Astrocyte of the spinal cord (primary cell): ENCODE measurements at regions not wholly inside any gene's neighbourhood (a gene's known extent, or its start where the extent isn't known, plus 50 kb on each side); places are given as distances from the start of the nearest gene placed in this dataset.

Experiments
- DNase-seq: peaks from one replicate; pipeline ENCODE4 v3.0.0; 2011; ENCODE audit warnings: low read depth, low spot score
- H3K4me3 ChIP-seq: 2 replicates; pipeline ENCODE4 v1.5.1; 2011; ENCODE audit warnings: low read depth, mild to moderate bottlenecking, low read length, moderate library complexity
- CTCF ChIP-seq: IDR thresholded peaks from 2 replicates; pipeline ENCODE4 v1.5.1; 2012; ENCODE audit warnings: low read depth, mild to moderate bottlenecking, low read length, inconsistent platforms
- in situ Hi-C: cut with HindIII; loops from 2 replicates; pipeline ENCODE4 v1.10.0; 2017; ENCODE audit warnings: low sequenced_read_pairs

DNA sequence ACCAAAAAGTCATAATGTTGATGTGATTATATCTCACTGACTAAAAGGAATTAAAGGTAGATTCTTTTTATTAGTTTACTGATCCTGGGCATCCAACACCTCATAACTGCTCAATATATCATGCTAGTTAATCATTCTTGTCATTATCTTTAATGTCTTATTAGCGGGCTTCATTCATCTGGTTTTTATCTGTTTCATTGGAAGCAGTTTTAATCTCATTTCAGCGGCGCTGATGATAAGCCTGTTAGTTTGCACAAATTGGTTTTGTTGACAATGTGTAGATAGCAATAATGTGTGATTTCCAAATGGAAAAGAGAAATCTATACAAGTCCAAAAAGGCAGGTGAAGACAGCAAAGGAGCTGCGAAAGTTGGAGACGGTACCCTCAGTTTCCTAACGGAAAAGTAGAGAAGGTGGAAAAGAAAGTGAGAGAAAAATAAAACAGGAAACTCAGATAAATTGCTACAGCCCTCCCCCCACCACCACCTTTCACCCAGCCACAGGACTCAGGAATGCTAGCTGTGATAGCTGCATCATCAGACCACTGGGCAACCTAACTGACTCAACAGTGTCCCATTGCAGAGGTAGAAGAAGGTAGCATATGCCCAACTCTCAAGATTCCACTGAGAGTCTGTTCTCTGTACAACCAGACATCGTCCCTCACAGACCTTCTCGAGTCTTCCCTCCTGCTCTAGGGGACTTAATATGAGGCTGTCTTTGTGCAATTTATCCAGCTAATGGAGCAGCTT lies 241.7 kb upstream of the CAMK1G start:
- no peak for DNase-seq
- H3K4me3 ChIP-seq, result no peak overlapping the region
- in situ Hi-C loops, result no loop called here
- TF ChIP-seq CTCF, result no peak

- H3K4me3 ChIP-seq, result no peak overlapping the region
- DNase-seq, result no peak
- in situ Hi-C loops, result no loop called here
- TF ChIP-seq CTCF, result no peak
These were observed 240.9 kb upstream of the CAMK1G start for GRCh38 chr1:209342441-209343175.

DNA sequence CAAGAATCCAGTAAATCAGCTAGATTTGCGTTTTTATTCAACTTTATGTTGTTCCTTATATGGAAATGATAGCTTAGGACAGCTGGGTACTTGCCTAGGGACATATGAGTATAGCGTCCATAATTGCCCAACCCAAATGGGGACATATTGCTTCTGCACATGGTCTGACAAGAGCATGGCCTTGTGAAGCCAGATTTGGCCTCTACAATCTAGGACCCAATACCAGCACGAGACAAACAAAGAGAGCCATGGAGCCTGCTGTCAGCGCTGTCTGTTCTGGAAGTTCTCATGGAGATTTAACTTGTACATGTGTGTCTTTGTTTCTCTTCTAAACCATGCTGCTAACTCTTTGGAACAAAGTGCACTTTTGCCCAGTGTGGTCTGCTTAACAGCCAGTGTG lies 240.0 kb upstream of the CAMK1G start:
- no peak overlapping the region for H3K4me3 ChIP-seq
- in situ Hi-C loops, result no loop called here
- no peak for TF ChIP-seq CTCF
- DNase-seq, result no peak

- H3K4me3 ChIP-seq, result no peak overlapping the region
- TF ChIP-seq CTCF, result no peak
- DNase-seq, result no peak
- in situ Hi-C loops, result no loop called here
These were observed 239.4 kb upstream of the CAMK1G start for GRCh38 chr1:209344156-209344555.

DNA sequence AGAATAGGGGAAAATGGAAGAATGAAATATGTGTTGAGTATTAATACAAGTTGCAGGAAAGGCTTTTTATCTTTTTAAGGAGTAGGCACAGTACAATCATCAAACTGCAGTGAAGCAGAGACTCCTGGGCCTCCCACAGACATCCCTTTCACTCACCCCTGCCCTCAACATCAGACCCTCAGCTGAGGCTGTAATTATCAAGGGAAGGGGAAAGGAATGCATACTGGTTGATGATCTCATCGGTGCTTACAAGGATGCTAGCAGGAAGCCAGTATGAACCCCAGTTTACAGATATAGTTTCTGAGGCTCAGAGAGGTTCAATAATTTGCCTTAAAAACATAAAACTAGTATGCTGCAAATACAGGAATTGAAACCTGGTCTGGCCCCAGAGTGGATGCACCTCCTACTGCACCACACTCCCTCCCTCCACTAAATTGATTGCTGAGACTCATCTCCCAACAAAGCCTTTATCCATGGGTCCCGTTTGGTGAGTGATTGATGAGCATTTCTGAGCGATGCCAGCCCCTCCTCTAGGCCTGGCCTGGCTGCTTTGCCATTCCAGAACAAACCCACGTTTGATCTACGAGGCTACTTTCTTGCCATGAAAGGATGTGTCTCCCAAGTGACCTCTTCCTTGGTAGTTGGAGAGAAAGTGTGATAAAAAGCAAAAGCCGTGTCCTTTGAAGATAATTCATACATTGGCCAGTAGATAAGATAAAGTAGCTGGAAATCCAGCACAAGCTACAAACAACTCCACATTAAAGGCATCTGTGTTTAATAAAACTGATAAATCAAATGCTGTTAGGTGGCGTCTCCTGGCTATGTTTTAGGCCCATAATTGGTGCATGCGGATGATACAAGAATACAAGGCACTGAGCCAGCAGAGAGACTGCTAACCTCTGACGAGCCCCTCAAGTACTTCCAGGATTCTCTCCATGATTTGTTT lies 233.9 kb upstream of the CAMK1G start:
- in situ Hi-C loops, result no loop called here
- no peak for TF ChIP-seq CTCF
- H3K4me3 ChIP-seq, result no peak overlapping the region
- peak; percentile 31 for DNase-seq

- no peak for TF ChIP-seq CTCF
- no peak overlapping the region for H3K4me3 ChIP-seq
- DNase-seq, result no peak
- in situ Hi-C loops, result no loop called here
These were observed 230.5 kb upstream of the CAMK1G start for GRCh38 chr1:209353053-209353452.
